GM21423 (cell line): ENCODE measurements at regions not wholly inside any gene's neighbourhood (a gene's known extent, or its start where the extent isn't known, plus 50 kb on each side); places are given as distances from the start of the nearest gene placed in this dataset.
"Not testable (repeated sequence)": the region's sequence is repeated elsewhere in the genome, so short reads cannot be mapped to it uniquely, and the experiment has no call there.

Experiments
- ATAC-seq: cut with Tn5 transposase; IDR thresholded peaks from one replicate; pipeline ENCODE4 v1.9.1; 2021; ENCODE audit warnings: mild to moderate bottlenecking, moderate library complexity; ENCODE audit not compliant: unreplicated experiment

GRCh38 chr12:46884362-46884761 is 58.6 kb upstream of the SLC38A4 start:
- ATAC-seq, result no peak

GRCh38 chr12:46886541-46887041 is 60.8 kb upstream of the SLC38A4 start:
- no peak for ATAC-seq

DNA sequence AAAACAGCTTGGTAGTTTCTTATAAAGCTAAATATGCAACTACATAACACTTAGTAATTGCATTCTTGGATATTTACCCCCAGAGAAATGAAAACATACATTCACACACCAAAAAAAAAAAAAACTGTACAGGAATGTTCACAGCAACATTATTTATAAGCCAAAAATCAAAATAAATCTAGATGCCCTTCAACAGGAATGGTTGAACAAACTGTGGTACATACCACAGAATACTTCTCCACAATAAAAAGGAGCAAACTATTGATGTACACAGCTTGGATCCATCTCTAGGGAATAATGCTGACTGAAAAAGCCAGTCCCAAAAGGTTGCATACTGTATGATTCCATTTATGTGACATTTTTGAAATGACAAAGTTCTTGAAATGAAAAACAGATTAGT is 62.1 kb upstream of the SLC38A4 start:
- no peak for ATAC-seq

GRCh38 chr12:46888568-46888967 is 62.8 kb upstream of the SLC38A4 start:
- no peak for ATAC-seq

DNA sequence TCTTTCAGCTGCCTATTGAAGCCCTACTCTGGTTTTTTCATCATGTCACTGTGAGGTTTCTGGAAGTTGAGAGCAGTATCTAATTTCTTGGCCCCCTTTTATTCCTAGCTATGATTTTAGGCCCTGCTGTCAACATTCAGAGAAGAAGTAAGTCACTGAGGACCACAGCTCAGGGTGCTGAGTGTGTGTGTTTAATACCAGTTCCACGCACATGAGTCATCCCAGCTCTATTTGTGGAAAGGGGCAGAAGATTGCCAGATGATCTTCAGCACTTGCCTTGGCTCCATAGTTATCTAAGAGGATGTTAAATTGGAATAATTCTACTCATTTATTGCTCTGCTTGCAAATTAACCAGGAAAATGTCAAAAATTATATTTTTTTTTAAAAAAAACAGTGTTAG is 65.5 kb upstream of the SLC38A4 start:
- ATAC-seq, result no peak

DNA sequence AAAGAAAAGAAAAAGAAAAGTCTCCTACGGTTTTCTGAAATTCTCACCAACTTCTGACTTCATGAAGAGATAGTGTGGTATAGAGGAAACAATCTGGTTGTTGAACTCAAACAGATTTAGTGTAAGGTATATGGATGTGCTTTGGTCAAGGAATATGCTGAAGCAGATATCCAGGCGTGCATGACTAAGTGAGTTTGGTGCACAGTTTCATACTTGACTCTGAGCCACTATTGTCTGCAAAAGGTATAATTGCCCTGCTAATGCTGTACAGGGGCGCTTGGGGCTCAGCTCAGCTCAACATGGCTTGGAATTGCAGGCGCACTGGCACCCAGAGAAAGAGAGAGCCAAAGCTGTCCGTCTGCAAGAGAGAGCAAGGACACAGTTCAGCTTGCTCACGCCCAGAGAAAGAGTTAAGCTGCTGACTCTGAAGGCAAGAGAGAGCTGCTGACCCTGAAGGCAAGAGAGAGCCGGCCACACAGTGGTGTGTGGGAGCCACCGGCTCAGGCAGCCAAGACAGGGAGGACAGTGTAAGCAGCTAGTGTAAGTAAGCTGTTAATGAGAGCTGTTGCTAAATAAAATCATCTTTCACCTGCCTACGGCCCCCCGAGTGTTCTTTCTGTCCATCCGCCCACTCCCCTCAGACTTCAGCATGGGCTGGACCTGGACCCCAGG is 66.4 kb upstream of the SLC38A4 start:
- ATAC-seq, result no peak

- no peak for ATAC-seq
Measured at GRCh38 chr12:46892887-46893286, 67.1 kb upstream of the SLC38A4 start.

- ATAC-seq, result no peak
Measured at GRCh38 chr12:46893434-46893833, 67.6 kb upstream of the SLC38A4 start.

GRCh38 chr12:46895726-46896125 is 69.9 kb upstream of the SLC38A4 start:
- no peak for ATAC-seq

DNA sequence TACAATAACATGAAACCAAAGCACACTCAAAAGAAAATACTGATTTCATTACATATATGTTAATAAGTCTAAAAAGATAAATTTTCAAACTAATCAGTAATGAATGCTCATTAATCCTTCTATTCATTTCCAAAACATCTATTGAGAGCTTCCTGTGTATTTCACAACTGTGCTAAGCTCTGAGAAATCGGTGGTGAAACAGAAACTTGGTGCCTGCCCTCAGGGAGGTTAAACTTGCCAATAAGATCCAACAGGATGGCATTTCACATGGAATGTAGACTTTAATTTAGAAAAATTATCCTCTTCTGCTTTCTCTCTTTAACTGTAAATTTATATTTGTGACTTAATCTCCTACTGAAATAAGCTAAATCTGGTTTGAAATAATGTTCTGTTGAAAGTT is 70.9 kb upstream of the SLC38A4 start:
- no peak for ATAC-seq

DNA sequence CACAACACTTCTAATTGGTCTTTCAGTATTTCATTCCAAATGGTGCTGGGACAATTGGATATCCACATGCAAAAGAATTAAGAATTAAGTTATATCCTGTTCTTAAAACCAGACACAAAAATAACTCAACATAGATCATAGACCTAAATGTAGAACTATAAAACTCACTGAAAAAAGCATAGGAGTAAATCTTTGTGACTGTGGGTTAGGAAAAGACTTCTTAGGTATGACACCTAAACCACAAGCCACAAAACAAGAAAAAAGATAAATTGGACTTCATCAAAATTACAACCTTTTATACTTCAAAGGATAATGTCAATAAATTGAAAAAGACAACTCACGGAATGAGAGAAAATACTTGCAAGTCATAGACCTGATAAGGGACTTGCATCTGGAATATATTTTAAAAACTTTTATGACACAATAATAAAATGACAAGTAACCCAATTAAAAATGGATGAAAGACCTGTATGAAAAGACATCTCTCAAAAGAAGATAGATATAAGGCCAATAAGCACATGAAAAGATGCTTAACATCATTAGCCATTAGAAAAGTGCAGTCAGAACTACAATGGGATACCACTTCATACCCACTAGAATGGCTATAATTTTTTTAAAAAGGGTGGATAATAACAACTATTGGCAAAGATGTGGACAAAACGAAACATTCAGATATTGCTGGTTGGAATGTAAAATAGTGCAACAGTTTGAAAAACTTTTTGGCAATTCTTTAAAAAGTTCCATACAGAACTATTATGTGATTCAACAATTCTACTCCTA is 72.5 kb upstream of the SLC38A4 start:
- no peak for ATAC-seq

DNA sequence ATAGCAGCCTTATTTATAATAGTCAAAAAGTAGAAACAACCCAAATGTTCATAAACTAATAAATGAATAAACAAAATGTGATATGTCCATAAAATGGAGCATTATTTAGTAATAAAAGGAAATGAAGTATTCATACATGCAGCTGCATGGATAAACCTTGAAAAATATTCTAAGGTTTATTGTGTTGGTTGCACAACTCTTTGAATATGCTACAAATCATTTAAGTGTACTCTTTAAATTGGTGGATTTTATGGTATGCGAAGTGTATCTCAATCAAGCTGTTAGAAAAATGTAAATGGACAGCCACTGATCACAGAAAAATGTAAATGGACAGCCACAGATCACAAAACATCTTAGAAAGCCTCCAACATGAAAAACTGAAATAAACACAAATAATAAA is 73.2 kb upstream of the SLC38A4 start:
- no peak for ATAC-seq

GRCh38 chr12:46900734-46901463 is 75.1 kb upstream of the SLC38A4 start:
- no peak for ATAC-seq

GRCh38 chr12:46901464-46902205 is 75.8 kb upstream of the SLC38A4 start:
- no peak for ATAC-seq

DNA sequence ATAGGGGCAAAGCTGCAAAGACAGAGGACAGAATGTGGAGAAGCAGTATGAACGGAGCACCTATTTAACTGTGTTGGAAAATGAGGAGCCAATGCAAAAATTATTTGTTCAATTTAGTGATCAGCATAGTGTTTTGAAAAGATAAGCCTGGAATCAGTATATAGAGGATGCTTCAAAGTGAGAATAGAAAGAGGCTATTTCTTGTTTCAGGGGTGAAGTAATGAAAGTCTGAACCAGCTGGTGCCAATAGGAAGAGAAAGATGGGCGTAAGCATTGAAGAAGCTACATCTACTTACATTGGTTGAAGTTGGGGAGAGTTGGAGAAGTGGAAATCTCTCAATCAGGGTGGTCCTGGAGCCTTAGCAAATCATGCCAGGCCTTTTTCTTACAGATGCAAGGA is 77.3 kb upstream of the SLC38A4 start:
- ATAC-seq, result no peak

GRCh38 chr12:46904406-46905238 is 78.8 kb upstream of the SLC38A4 start:
- no peak for ATAC-seq

DNA sequence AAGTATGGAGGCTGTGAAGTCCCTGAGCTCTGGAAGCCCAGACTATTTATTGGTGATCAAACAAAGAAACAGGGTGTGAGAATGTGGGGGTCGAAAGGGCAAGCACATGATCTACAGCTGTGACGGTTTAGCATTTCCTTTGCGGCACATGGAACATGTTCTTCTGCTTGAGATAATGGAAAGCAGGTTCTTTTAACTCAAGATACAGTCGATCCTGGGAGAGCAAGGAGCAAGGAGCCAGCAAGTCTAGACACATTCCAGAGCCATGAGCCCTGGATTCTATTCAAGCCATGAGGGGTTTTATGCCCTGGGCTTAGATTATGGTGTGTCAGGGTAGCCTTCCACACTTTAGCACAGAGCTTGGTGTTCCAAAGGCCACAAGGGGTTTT is 79.4 kb upstream of the SLC38A4 start:
- not testable (repeated sequence) for ATAC-seq

DNA sequence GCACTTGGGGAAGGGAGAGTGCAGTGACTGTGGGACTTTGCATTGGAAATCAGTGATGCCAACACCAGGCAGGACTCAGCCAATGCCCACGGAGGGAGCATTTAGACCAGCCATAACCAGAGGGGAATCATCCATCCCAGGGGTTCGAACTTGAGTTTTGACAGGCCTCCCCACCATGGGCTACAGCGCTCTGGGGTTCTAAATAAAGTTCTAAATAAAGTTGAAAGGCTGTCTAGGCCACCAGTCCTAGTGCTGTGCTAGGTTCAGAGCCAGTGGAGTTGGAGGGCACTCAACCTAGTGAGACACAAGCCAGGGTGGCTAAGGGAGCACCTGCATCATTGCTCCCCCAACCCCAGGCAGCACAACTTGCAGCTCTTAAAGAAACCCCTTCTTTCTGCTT is 82.0 kb upstream of the SLC38A4 start:
- ATAC-seq, result no peak

GRCh38 chr12:46908236-46908935 is 82.6 kb upstream of the SLC38A4 start:
- ATAC-seq, result no peak
